AG04450 (cell line): ENCODE measurements at regions not wholly inside any gene's neighbourhood (a gene's known extent, or its start where the extent isn't known, plus 50 kb on each side); places are given as distances from the start of the nearest gene placed in this dataset.
"Not testable (repeated sequence)": the region's sequence is repeated elsewhere in the genome, so short reads cannot be mapped to it uniquely, and the experiment has no call there.

Experiments used
- CTCF ChIA-PET: fragments of 300-600, 350-600 bp; formaldehyde crosslinking; extraction: SDS; loops from one replicate; lab custom pipeline; 2022; ENCODE audit warnings: antibody characterized with exemption, inconsistent platforms; lab: Charles Lee
- POLR2A ChIA-PET: fragments of 350-600 bp; formaldehyde crosslinking; extraction: SDS; loops from one replicate; lab custom pipeline; 2021; ENCODE audit warnings: antibody characterized with exemption, inconsistent platforms; lab: Yijun Ruan, JAX
- DNase-seq: peaks from one replicate; pipeline ENCODE4 v3.0.0-alpha.2; 2011; ENCODE audit warnings: low read depth, low spot score
- H3K27ac ChIP-seq: one replicate; pipeline ENCODE4 v1.5.1; 2012; ENCODE audit warnings: low read depth, low read length, control low read depth
- H3K27me3 ChIP-seq: one replicate; pipeline ENCODE4 v1.6.0; 2012; ENCODE audit warnings: low read length; ENCODE audit not compliant: control insufficient read depth, insufficient read depth
- H3K4me3 ChIP-seq: 2 replicates; pipeline ENCODE4 v1.5.1; 2011; ENCODE audit warnings: mild to moderate bottlenecking, low read depth, low read length, control low read depth
- H3K9me3 ChIP-seq: 2 replicates; pipeline ENCODE4 v1.5.1; 2012; ENCODE audit warnings: low read length; ENCODE audit not compliant: control insufficient read depth, insufficient read depth
- TF ChIP-seq, protein P1 (sequence below): IDR thresholded peaks from 2 replicates; pipeline ENCODE4 v1.5.1; 2011; ENCODE audit warnings: low read depth, low read length, control low read depth, inconsistent platforms

DNA sequence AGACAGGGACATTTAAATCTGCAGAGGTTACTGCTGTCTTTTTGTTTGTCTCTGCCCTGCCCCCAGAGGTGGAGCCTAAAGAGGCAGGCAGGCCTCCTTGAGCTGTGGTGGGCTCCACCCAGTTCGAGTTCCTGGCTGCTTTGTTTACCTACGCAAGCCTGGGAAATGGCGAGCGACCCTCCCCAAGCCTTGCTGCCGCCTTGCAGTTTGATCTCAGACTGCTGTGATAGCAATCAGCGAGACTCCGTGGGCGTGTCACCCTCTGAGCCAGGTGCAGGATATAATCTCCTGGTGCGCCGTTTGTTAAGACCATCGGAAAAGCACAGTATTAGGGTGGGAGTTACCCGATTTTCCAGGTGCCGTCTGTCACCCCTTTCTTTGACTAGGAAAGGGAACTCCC is 93.3 kb downstream of the ANKRD30BL start:
- CTCF ChIA-PET, H3K9me3 ChIP-seq, POLR2A ChIA-PET: not testable (repeated sequence)

GRCh38 chr2:132065391-132065790 is 96.4 kb downstream of the ANKRD30BL start:
- DNase-seq, CTCF ChIA-PET, H3K9me3 ChIP-seq, H3K27me3 ChIP-seq, H3K27ac ChIP-seq, POLR2A ChIA-PET, H3K4me3 ChIP-seq: not testable (repeated sequence)

More for the DNA sequence above, 93.3 kb downstream of the ANKRD30BL start:
- not testable (repeated sequence) for DNase-seq, H3K4me3 ChIP-seq, H3K27ac ChIP-seq, H3K27me3 ChIP-seq

DNA sequence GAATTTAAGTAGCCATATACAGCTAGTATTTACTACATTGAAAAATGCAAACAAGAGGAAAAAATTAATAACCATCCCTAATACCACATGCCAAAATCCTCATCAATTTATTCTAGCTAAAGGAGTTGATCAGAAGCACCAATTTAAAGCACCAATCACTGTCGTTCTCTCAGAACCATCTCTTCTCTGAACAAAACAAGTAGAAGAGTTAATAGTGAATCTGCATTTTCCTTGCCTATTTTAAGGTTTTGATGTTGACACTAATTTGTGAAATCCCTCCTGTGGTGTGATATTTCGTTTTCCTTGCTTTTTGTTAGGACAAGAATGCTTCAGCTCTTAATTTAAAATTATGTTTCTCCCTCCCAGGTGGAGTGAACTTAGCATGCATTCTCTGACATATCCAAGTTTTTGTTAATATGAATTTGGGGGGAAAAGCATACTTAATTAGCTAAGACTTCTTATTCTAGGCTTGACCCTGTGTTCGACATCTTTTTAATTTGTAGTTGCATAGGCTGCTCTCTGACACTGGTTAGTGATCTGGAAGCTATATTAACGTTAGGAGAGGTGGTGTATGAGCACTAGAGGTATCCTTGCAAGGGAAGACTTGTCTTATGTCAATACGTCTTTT is 122.0 kb downstream of the ANKRD30BL start:
- POLR2A ChIA-PET, H3K27ac ChIP-seq, H3K9me3 ChIP-seq, DNase-seq, CTCF ChIA-PET, H3K4me3 ChIP-seq: not testable (repeated sequence)
- H3K27me3 ChIP-seq, result peaks cover 27% of the 10 kb centered on the region

DNA sequence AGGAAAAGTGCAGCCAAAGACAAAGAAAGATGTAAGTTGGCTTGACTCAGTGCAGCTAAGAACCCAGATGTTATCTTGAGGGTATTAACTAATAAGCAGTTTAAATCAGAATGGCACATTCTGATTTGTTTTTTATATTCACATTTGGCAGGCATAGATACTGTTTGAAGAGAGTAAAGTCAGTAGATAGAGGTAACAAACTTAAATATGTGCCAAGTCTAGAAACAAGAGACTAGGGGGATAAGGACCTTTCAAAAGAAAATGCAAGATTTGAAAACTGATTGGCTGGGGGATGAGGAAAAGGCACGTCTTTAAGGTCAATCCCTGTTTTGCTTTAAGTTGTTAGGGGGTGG is 122.9 kb downstream of the ANKRD30BL start:
- H3K27ac ChIP-seq, H3K9me3 ChIP-seq, POLR2A ChIA-PET, CTCF ChIA-PET, DNase-seq, H3K4me3 ChIP-seq: not testable (repeated sequence)
- peaks cover 27% of the 10 kb centered on the region for H3K27me3 ChIP-seq

- peaks cover 27% of the 10 kb centered on the region for H3K27me3 ChIP-seq
- POLR2A ChIA-PET, result no interaction called here
- TF ChIP-seq, protein P1, sequence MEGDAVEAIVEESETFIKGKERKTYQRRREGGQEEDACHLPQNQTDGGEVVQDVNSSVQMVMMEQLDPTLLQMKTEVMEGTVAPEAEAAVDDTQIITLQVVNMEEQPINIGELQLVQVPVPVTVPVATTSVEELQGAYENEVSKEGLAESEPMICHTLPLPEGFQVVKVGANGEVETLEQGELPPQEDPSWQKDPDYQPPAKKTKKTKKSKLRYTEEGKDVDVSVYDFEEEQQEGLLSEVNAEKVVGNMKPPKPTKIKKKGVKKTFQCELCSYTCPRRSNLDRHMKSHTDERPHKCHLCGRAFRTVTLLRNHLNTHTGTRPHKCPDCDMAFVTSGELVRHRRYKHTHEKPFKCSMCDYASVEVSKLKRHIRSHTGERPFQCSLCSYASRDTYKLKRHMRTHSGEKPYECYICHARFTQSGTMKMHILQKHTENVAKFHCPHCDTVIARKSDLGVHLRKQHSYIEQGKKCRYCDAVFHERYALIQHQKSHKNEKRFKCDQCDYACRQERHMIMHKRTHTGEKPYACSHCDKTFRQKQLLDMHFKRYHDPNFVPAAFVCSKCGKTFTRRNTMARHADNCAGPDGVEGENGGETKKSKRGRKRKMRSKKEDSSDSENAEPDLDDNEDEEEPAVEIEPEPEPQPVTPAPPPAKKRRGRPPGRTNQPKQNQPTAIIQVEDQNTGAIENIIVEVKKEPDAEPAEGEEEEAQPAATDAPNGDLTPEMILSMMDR, result no peak
- DNase-seq, result no peak
- CTCF ChIA-PET, result no interaction called here
- peaks cover 9% of the 10 kb centered on the region; the same call in 1 of the 2 replicates for H3K9me3 ChIP-seq
- no peak overlapping the region for H3K27ac ChIP-seq
- H3K4me3 ChIP-seq, result peak overlapping the region; percentile 20; the same call in 1 of the 2 replicates
Measured at GRCh38 chr2:132038179-132038882, 123.4 kb downstream of the ANKRD30BL start.

- Histone ChIP-seq H3K27ac (no peak overlapping the region), H3K4me3 (peak overlapping the region; percentile 20; the same call in 1 of the 2 replicates), H3K27me3 (peaks cover 27% of the 10 kb centered on the region), H3K9me3 (peaks cover 9% of the 10 kb centered on the region; the same call in 1 of the 2 replicates)
- TF ChIP-seq, protein P1, result no peak
- ChIA-PET POLR2A (no interaction called here), CTCF (no interaction called here)
- DNase-seq, result no peak
Measured at GRCh38 chr2:132037527-132038178, 124.1 kb downstream of the ANKRD30BL start.

DNA sequence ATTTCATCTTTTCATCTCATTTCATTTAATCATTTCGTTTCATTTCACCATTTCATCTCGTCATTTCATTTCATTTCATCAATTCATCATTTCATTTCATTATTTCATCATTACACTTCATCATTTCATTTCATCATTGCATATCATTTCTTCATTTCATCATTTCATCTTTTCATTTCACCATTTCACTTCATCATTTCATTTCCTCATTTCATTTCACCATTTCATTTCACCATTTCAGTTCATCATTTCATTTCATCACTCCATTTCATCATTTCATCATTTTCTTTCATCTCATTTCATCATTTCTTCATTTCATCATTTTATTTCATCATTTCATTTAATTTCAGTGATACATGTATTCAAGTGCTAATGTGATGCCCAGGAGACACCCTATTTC is 127.1 kb downstream of the ANKRD30BL start:
- TF ChIP-seq, protein P1, result no peak
- DNase-seq, result no peak
- Histone ChIP-seq H3K9me3 (peaks cover 9% of the 10 kb centered on the region; the same call in 1 of the 2 replicates), H3K27ac (no peak overlapping the region), H3K4me3 (no peak overlapping the region), H3K27me3 (peaks cover 26% of the 10 kb centered on the region)
- ChIA-PET CTCF (no interaction called here), POLR2A (no interaction called here)
